ENCODE measurements at regions not wholly inside any gene's neighbourhood (a gene's known extent, or its start where the extent isn't known, plus 50 kb on each side); places are given as distances from the start of the nearest gene placed in this dataset.

- no peak overlapping the region for H3K4me3 Mint-ChIP-seq
- DNase-seq (peak; percentile 82 to 84), ATAC-seq (replicated peaks in 1 of 2) (peak; percentile 99 to 100)
- peaks cover 14% of the 10 kb centered on the region for H3K27me3 Mint-ChIP-seq (ENCODE audit: low read depth)
- H3K9me3 Mint-ChIP-seq = no peaks in the 10 kb centered on the region
- peaks cover 6% of the 10 kb centered on the region for H3K4me1 Mint-ChIP-seq (ENCODE audit: low read depth)
- H3K27ac Mint-ChIP-seq = no peak overlapping the region
- no peaks in the 10 kb centered on the region for H3K36me3 Mint-ChIP-seq (ENCODE audit: insufficient read depth in 2 of 2)
These were observed 81.4 kb upstream of the PAPOLG start for GRCh38 chr2:60674524-60675165.

GRCh38 chr2:60675301-60675700, 80.8 kb upstream of the PAPOLG start:
- no peak for DNase-seq
- H3K27ac Mint-ChIP-seq = no peak overlapping the region
- H3K9me3 Mint-ChIP-seq = no peaks in the 10 kb centered on the region
- H3K36me3 Mint-ChIP-seq (ENCODE audit: insufficient read depth in 2 of 2) = no peaks in the 10 kb centered on the region
- ATAC-seq (replicated peaks in 1 of 2) = no peak
- H3K4me3 Mint-ChIP-seq = no peak overlapping the region
- H3K27me3 Mint-ChIP-seq (ENCODE audit: low read depth) = peaks cover 20% of the 10 kb centered on the region
- peaks cover 8% of the 10 kb centered on the region for H3K4me1 Mint-ChIP-seq (ENCODE audit: low read depth)

- ATAC-seq (replicated peaks in 1 of 2) = no peak
- Mint-ChIP-seq H3K4me3 (no peak overlapping the region), H3K9me3 (no peaks in the 10 kb centered on the region), H3K27ac (no peak overlapping the region), H3K36me3 (ENCODE audit: insufficient read depth in 2 of 2) (no peaks in the 10 kb centered on the region), H3K4me1 (ENCODE audit: low read depth) (peaks cover 8% of the 10 kb centered on the region), H3K27me3 (ENCODE audit: low read depth) (peaks cover 27% of the 10 kb centered on the region)
- DNase-seq = no peak
These were observed 79.2 kb upstream of the PAPOLG start for GRCh38 chr2:60676706-60677330.

- Mint-ChIP-seq H3K4me3 (no peak overlapping the region), H3K9me3 (no peaks in the 10 kb centered on the region), H3K4me1 (ENCODE audit: low read depth) (peaks cover 8% of the 10 kb centered on the region), H3K27me3 (ENCODE audit: low read depth) (peaks cover 27% of the 10 kb centered on the region), H3K27ac (no peak overlapping the region), H3K36me3 (ENCODE audit: insufficient read depth in 2 of 2) (no peaks in the 10 kb centered on the region)
- ATAC-seq (replicated peaks in 1 of 2) (no peak), DNase-seq (no peak)
These were observed 78.7 kb upstream of the PAPOLG start for GRCh38 chr2:60677356-60677755.

- Mint-ChIP-seq H3K36me3 (ENCODE audit: insufficient read depth in 2 of 2) (no peaks in the 10 kb centered on the region), H3K9me3 (no peaks in the 10 kb centered on the region), H3K4me1 (ENCODE audit: low read depth) (peaks cover 8% of the 10 kb centered on the region), H3K27ac (no peak overlapping the region), H3K4me3 (no peak overlapping the region), H3K27me3 (ENCODE audit: low read depth) (peaks cover 27% of the 10 kb centered on the region)
- no peak for ATAC-seq (replicated peaks in 1 of 2)
- DNase-seq = no peak
These were observed 77.5 kb upstream of the PAPOLG start for GRCh38 chr2:60678551-60678950.

GRCh38 chr2:60679036-60679780, 76.9 kb upstream of the PAPOLG start:
- ATAC-seq (replicated peaks in 1 of 2) = no peak
- peaks cover 8% of the 10 kb centered on the region for H3K4me1 Mint-ChIP-seq (ENCODE audit: low read depth)
- no peaks in the 10 kb centered on the region for H3K36me3 Mint-ChIP-seq (ENCODE audit: insufficient read depth in 2 of 2)
- no peak for DNase-seq
- H3K27me3 Mint-ChIP-seq (ENCODE audit: low read depth) = peaks cover 27% of the 10 kb centered on the region
- H3K27ac Mint-ChIP-seq = no peak overlapping the region
- H3K4me3 Mint-ChIP-seq = no peak overlapping the region
- H3K9me3 Mint-ChIP-seq = no peaks in the 10 kb centered on the region

- ATAC-seq (replicated peaks in 1 of 2) (no peak), DNase-seq (no peak)
- Mint-ChIP-seq H3K4me3 (no peak overlapping the region), H3K27ac (no peak overlapping the region), H3K36me3 (ENCODE audit: insufficient read depth in 2 of 2) (no peaks in the 10 kb centered on the region), H3K4me1 (ENCODE audit: low read depth) (no peaks in the 10 kb centered on the region), H3K9me3 (no peaks in the 10 kb centered on the region), H3K27me3 (ENCODE audit: low read depth) (no peaks in the 10 kb centered on the region)
These were observed 62.5 kb upstream of the PAPOLG start for GRCh38 chr2:60693551-60693950.

- H3K9me3 Mint-ChIP-seq = no peaks in the 10 kb centered on the region
- ATAC-seq (replicated peaks in 1 of 2) (no peak), DNase-seq (no peak)
- H3K4me1 Mint-ChIP-seq (ENCODE audit: low read depth) = no peaks in the 10 kb centered on the region
- H3K27ac Mint-ChIP-seq = no peak overlapping the region
- no peak overlapping the region for H3K4me3 Mint-ChIP-seq
- no peaks in the 10 kb centered on the region for H3K36me3 Mint-ChIP-seq (ENCODE audit: insufficient read depth in 2 of 2)
- no peaks in the 10 kb centered on the region for H3K27me3 Mint-ChIP-seq (ENCODE audit: low read depth)
These were observed 60.3 kb upstream of the PAPOLG start for GRCh38 chr2:60695793-60696192.

GRCh38 chr2:60699617-60700016, 56.5 kb upstream of the PAPOLG start:
- H3K27ac Mint-ChIP-seq = no peak overlapping the region
- no peak overlapping the region for H3K4me3 Mint-ChIP-seq
- no peaks in the 10 kb centered on the region for H3K9me3 Mint-ChIP-seq
- ATAC-seq (replicated peaks in 1 of 2) (no peak), DNase-seq (no peak)
- H3K36me3 Mint-ChIP-seq (ENCODE audit: insufficient read depth in 2 of 2) = no peaks in the 10 kb centered on the region
- H3K27me3 Mint-ChIP-seq (ENCODE audit: low read depth) = no peaks in the 10 kb centered on the region
- no peaks in the 10 kb centered on the region for H3K4me1 Mint-ChIP-seq (ENCODE audit: low read depth)

- no peaks in the 10 kb centered on the region for H3K36me3 Mint-ChIP-seq (ENCODE audit: insufficient read depth in 2 of 2)
- no peak overlapping the region for H3K4me3 Mint-ChIP-seq
- ATAC-seq (replicated peaks in 1 of 2) (no peak), DNase-seq (no peak)
- no peaks in the 10 kb centered on the region for H3K27me3 Mint-ChIP-seq (ENCODE audit: low read depth)
- H3K27ac Mint-ChIP-seq = no peak overlapping the region
- H3K4me1 Mint-ChIP-seq (ENCODE audit: low read depth) = no peaks in the 10 kb centered on the region
- no peaks in the 10 kb centered on the region for H3K9me3 Mint-ChIP-seq
These were observed 50.0 kb upstream of the PAPOLG start for GRCh38 chr2:60706021-60706420.

Measured in activated T-cell treated with anti-CD3 and anti-CD28 coated beads, Interleukin-2, amount 50 U/mL, for 72 hours (primary cell).